Activated naive CD4-positive, alpha-beta T cell treated with anti-CD3 and anti-CD28 coated beads, Interleukin-2, amount 50 U/mL, for 24 hours (primary cell): ENCODE measurements at regions not wholly inside any gene's neighbourhood (a gene's known extent, or its start where the extent isn't known, plus 50 kb on each side); places are given as distances from the start of the nearest gene placed in this dataset.

Experiments used
- H3K27ac Mint-ChIP-seq: one replicate; pipeline ENCODE4 v1.8.0; 2021; ENCODE audit warnings: mild to moderate bottlenecking, mixed read lengths
- H3K27me3 Mint-ChIP-seq: one replicate; pipeline ENCODE4 v1.8.0; 2021; ENCODE audit warnings: mixed read lengths
- H3K36me3 Mint-ChIP-seq: one replicate; pipeline ENCODE4 v1.8.0; 2021; ENCODE audit warnings: mixed read lengths
- H3K4me1 Mint-ChIP-seq: one replicate; pipeline ENCODE4 v1.8.0; 2021; ENCODE audit warnings: mixed read lengths
- H3K4me3 Mint-ChIP-seq: one replicate; pipeline ENCODE4 v1.8.0; 2021; ENCODE audit warnings: mild to moderate bottlenecking, mixed read lengths
- H3K9me3 Mint-ChIP-seq: one replicate; pipeline ENCODE4 v1.8.0; 2021; ENCODE audit warnings: mixed read lengths

DNA sequence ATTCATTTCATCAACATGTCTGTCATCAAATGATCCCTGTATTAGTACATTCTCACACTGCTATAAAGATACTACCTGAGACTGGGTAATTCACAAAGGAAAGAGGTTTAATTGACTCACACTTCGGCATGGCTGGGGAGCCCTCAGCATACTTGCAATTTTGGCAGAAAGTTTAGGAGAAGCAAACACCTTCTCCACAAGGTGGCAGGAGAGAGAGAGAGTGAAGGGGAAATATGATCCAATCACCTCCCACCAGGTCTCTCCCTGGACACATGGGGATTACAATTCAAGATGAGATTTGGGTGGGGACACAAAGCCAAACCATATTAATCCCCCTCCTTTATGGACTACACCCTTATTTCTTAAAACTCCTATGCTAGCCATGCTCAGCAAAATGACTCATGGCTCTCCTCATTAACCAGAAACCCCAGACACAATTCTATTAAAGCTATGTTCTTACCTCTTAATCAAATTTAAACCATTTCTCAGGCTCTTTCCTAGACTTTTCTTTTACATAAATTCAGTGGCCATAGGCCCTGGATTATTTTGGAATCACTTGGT is 932.3 kb downstream of the FLRT2 start:
- H3K27me3 Mint-ChIP-seq = no peaks in the 10 kb centered on the region
- no peak overlapping the region for H3K4me3 Mint-ChIP-seq
- no peaks in the 10 kb centered on the region for H3K4me1 Mint-ChIP-seq
- H3K36me3 Mint-ChIP-seq = no peaks in the 10 kb centered on the region
- H3K27ac Mint-ChIP-seq = no peak overlapping the region
- H3K9me3 Mint-ChIP-seq = peaks cover 8% of the 10 kb centered on the region

DNA sequence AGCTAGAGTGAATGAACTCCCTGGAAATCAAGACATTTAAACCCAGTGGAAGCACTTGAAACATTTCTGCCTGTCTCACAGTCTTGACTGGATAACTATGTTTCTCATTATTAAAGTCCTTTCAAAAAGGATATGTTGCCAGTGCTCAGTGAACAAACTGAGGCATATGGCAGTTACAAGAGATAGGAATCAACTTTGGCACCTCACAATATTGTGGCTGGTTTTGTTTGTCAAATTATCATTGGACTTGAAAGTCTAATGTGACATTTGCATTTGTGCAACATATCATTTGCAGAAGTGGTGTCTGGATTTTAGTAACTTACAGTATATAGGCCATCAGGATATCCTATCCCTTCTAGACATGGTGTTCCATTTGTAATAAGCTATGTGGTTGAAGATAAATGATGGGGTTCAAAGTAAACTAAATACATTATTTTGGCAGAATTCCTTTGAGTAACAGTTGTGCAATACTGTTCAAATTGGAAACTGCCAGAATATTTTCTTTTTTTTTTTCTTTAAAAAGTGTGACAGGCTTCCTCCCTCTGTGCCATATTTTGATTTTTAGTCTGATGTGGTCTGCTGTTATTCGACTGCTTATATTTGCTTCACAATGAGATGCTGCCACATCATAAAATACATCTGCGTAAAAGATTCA is 927.7 kb downstream of the FLRT2 start:
- Mint-ChIP-seq H3K27ac (no peak overlapping the region), H3K4me1 (no peaks in the 10 kb centered on the region), H3K9me3 (peaks cover 5% of the 10 kb centered on the region), H3K4me3 (no peak overlapping the region), H3K36me3 (no peaks in the 10 kb centered on the region), H3K27me3 (no peaks in the 10 kb centered on the region)

DNA sequence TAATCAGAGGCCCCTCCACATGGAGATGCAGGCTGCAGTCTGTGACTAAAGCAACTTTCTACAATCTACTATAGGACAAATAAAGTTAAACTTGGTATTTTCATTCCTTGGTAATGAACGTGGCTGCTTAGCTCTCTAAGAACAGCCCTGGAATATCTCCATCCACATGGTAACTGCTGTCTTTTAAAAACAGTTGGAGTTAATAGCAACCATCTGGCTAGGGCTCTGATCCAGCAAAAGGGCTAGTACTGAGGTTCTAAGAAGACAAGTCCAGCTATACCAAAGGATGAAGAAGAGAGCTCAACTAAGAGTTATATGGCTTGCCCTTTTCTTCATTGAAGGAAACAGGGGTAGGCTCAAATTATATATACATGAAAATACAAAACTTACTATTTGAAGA is 920.1 kb downstream of the FLRT2 start:
- H3K4me3 Mint-ChIP-seq = no peak overlapping the region
- no peak overlapping the region for H3K27ac Mint-ChIP-seq
- H3K27me3 Mint-ChIP-seq = no peaks in the 10 kb centered on the region

GRCh38 chr14:86442135-86442534 is 912.2 kb downstream of the FLRT2 start:
- H3K4me1 Mint-ChIP-seq = no peaks in the 10 kb centered on the region
- no peaks in the 10 kb centered on the region for H3K27me3 Mint-ChIP-seq
- no peaks in the 10 kb centered on the region for H3K36me3 Mint-ChIP-seq
- no peak overlapping the region for H3K27ac Mint-ChIP-seq
- no peaks in the 10 kb centered on the region for H3K9me3 Mint-ChIP-seq
- H3K4me3 Mint-ChIP-seq = no peak overlapping the region

More for the DNA sequence above, 920.1 kb downstream of the FLRT2 start:
- no peaks in the 10 kb centered on the region for H3K36me3 Mint-ChIP-seq
- H3K4me1 Mint-ChIP-seq = no peaks in the 10 kb centered on the region
- H3K9me3 Mint-ChIP-seq = peaks cover 8% of the 10 kb centered on the region

GRCh38 chr14:86430853-86431252 is 900.9 kb downstream of the FLRT2 start:
- H3K27ac Mint-ChIP-seq = no peak overlapping the region
- no peaks in the 10 kb centered on the region for H3K27me3 Mint-ChIP-seq
- H3K4me3 Mint-ChIP-seq = no peak overlapping the region
- no peaks in the 10 kb centered on the region for H3K4me1 Mint-ChIP-seq
- H3K36me3 Mint-ChIP-seq = no peaks in the 10 kb centered on the region
- peaks cover 5% of the 10 kb centered on the region for H3K9me3 Mint-ChIP-seq

DNA sequence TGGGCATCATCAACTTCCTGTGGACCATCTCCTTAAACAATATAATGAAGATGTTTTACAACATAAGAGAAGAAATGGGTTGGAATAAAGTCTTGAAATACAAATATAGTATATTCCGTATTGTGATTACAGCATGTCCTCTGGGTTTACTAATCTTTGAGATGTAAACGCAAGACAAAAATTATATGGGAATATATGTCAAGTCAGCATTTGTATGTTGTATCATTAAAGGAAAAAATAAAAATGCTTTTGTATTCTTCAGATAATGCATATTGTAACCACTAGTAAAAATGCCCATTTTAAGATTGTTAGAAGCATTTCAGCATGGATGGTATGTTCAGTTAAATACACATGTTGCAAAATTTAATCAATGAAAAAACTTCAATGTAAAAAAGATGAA is 893.3 kb downstream of the FLRT2 start:
- no peak overlapping the region for H3K4me3 Mint-ChIP-seq
- no peaks in the 10 kb centered on the region for H3K4me1 Mint-ChIP-seq
- no peaks in the 10 kb centered on the region for H3K27me3 Mint-ChIP-seq
- no peaks in the 10 kb centered on the region for H3K9me3 Mint-ChIP-seq
- no peaks in the 10 kb centered on the region for H3K36me3 Mint-ChIP-seq
- no peak overlapping the region for H3K27ac Mint-ChIP-seq

- H3K27ac Mint-ChIP-seq = no peak overlapping the region
- H3K9me3 Mint-ChIP-seq = no peaks in the 10 kb centered on the region
- H3K4me1 Mint-ChIP-seq = no peaks in the 10 kb centered on the region
- no peak overlapping the region for H3K4me3 Mint-ChIP-seq
- H3K36me3 Mint-ChIP-seq = no peaks in the 10 kb centered on the region
- H3K27me3 Mint-ChIP-seq = no peaks in the 10 kb centered on the region
Measured at GRCh38 chr14:86420131-86420530, 890.2 kb downstream of the FLRT2 start.

DNA sequence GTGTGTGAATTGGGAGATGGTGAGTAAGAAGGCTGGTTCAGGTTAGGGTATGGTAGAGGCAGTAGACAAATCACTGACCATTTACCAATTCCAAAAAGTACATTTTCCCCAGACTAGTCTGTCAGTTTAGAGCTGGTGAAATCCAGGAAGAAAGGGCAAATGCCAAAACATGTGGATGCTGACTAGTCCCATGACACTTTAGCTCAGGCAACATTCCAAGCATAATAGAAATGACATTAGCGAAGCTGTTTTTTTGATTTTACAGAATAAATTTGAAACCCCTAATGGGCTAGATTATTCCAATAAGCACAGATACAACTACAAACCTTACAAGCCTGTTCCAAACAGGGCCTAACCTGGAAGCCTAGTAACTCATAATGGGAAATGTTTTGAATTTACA is 884.2 kb downstream of the FLRT2 start:
- Mint-ChIP-seq H3K27me3 (no peaks in the 10 kb centered on the region), H3K9me3 (no peaks in the 10 kb centered on the region)

DNA sequence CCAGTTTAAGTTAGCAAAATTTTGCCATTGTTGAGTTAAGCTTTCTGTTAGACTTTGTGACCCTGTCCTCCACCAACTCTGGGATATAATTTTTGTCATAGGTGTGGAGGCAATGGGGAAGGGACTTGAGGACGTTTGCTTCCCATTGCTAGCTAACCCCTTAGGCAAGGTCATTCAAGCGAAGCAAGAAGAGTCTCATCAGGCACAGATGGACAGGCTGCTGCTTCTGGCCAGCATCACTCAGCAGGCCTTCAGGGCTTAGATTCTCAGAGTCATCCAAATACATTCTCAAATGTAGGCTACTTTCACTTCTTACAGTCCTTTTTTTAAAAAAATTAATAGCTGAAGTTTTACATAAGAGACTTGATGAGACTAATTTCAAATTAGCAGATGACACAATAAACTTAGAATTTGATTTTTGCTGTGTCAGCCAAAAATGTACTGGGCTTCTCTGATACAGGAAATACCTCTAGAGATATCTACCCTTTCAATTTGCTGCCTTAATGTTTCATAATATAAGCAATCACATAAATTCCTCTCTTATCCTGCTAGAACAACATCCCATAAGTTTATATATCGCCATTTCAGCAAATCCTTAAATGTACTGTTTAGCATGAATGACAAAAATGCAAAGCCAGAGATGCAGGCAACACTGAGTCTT is 875.2 kb downstream of the FLRT2 start:
- H3K4me1 Mint-ChIP-seq = no peaks in the 10 kb centered on the region
- H3K4me3 Mint-ChIP-seq = no peak overlapping the region
- no peaks in the 10 kb centered on the region for H3K27me3 Mint-ChIP-seq
- no peaks in the 10 kb centered on the region for H3K9me3 Mint-ChIP-seq
- no peaks in the 10 kb centered on the region for H3K36me3 Mint-ChIP-seq
- H3K27ac Mint-ChIP-seq = no peak overlapping the region

More for the DNA sequence above, 884.2 kb downstream of the FLRT2 start:
- Mint-ChIP-seq H3K36me3 (no peaks in the 10 kb centered on the region), H3K4me1 (no peaks in the 10 kb centered on the region), H3K4me3 (no peak overlapping the region), H3K27ac (no peak overlapping the region)

- Mint-ChIP-seq H3K27ac (no peak overlapping the region), H3K4me1 (no peaks in the 10 kb centered on the region), H3K4me3 (no peak overlapping the region), H3K27me3 (no peaks in the 10 kb centered on the region), H3K36me3 (no peaks in the 10 kb centered on the region), H3K9me3 (no peaks in the 10 kb centered on the region)
Measured at GRCh38 chr14:86404425-86404824, 874.5 kb downstream of the FLRT2 start.

GRCh38 chr14:86402545-86402944 is 872.6 kb downstream of the FLRT2 start:
- Mint-ChIP-seq H3K4me1 (no peaks in the 10 kb centered on the region), H3K27me3 (no peaks in the 10 kb centered on the region), H3K4me3 (no peak overlapping the region), H3K36me3 (no peaks in the 10 kb centered on the region), H3K27ac (no peak overlapping the region), H3K9me3 (no peaks in the 10 kb centered on the region)

GRCh38 chr14:86391085-86391484 is 861.1 kb downstream of the FLRT2 start:
- no peak overlapping the region for H3K27ac Mint-ChIP-seq
- no peaks in the 10 kb centered on the region for H3K36me3 Mint-ChIP-seq
- H3K27me3 Mint-ChIP-seq = no peaks in the 10 kb centered on the region
- no peaks in the 10 kb centered on the region for H3K4me1 Mint-ChIP-seq
- H3K9me3 Mint-ChIP-seq = no peaks in the 10 kb centered on the region
- no peak overlapping the region for H3K4me3 Mint-ChIP-seq

DNA sequence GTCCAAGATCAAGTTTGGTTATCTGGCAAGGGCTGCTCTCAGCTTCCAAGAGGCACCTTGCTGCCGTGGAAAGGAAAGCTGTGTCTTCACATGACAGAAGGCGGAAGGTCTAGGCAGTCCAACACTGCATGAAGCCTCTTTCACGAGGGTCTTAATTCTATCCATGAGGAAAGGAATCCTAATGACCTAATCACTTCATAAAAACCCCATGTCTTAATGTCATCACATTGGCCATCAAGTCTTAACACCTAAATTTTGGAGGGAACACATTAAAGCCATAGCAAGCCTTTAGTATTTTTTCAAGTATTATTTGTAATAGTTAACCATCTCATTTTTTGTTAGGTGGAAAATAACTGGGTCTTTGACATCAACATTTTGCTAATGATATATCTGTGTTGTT is 858.3 kb downstream of the FLRT2 start:
- Mint-ChIP-seq H3K27me3 (no peaks in the 10 kb centered on the region), H3K36me3 (no peaks in the 10 kb centered on the region), H3K4me3 (no peak overlapping the region), H3K9me3 (no peaks in the 10 kb centered on the region), H3K4me1 (no peaks in the 10 kb centered on the region), H3K27ac (no peak overlapping the region)

- Mint-ChIP-seq H3K27ac (no peak overlapping the region), H3K27me3 (no peaks in the 10 kb centered on the region), H3K9me3 (no peaks in the 10 kb centered on the region), H3K36me3 (no peaks in the 10 kb centered on the region), H3K4me3 (no peak overlapping the region), H3K4me1 (no peaks in the 10 kb centered on the region)
Measured at GRCh38 chr14:86373886-86374285, 843.9 kb downstream of the FLRT2 start.

GRCh38 chr14:86372402-86372801 is 842.5 kb downstream of the FLRT2 start:
- no peak overlapping the region for H3K4me3 Mint-ChIP-seq
- H3K9me3 Mint-ChIP-seq = no peaks in the 10 kb centered on the region
- H3K27ac Mint-ChIP-seq = no peak overlapping the region
- no peaks in the 10 kb centered on the region for H3K36me3 Mint-ChIP-seq
- H3K4me1 Mint-ChIP-seq = no peaks in the 10 kb centered on the region
- H3K27me3 Mint-ChIP-seq = no peaks in the 10 kb centered on the region

DNA sequence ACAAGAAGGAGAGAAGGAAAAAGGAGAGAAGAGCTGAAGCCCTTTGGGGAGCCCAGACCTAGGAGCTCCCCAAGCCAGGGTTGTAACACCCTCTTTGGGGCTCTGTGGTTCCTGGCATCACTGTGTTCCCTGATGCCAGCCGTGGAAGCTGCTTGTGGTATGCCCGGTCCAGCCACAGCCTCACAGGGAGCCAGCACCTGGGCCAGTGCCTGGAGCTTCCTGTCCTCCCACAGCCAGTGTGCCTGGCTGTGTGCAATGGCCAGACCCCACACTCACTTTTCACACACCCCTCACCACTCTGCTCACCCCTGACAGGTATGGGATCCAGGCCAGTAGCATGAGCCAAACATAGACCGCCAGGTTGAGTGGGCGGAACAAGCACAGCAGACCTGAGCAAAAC is 834.7 kb downstream of the FLRT2 start:
- no peak overlapping the region for H3K4me3 Mint-ChIP-seq
- no peaks in the 10 kb centered on the region for H3K4me1 Mint-ChIP-seq
- H3K9me3 Mint-ChIP-seq = no peaks in the 10 kb centered on the region
- no peak overlapping the region for H3K27ac Mint-ChIP-seq
- no peaks in the 10 kb centered on the region for H3K27me3 Mint-ChIP-seq
- no peaks in the 10 kb centered on the region for H3K36me3 Mint-ChIP-seq
